Smooth muscle cell (in vitro differentiated cells): ENCODE measurements at regions not wholly inside any gene's neighbourhood (a gene's known extent, or its start where the extent isn't known, plus 50 kb on each side); places are given as distances from the start of the nearest gene placed in this dataset.

ENCODE experiments used
- DNase-seq: peaks from one replicate; lab custom pipeline; 2025; ENCODE audit not compliant: unreplicated experiment; lab: John Stamatoyannopoulos, UW
- H2AFZ ChIP-seq: fragments of 200-600 bp; sonication (generic); 2 replicates; pipeline ENCODE4 v1.6.0; 2016; ENCODE audit warnings: antibody characterized with exemption, low read depth, mild to moderate bottlenecking
- H3F3A ChIP-seq: fragments of 200-600 bp; sonication (generic); 2 replicates; pipeline ENCODE4 v1.6.0; 2017; ENCODE audit warnings: antibody characterized with exemption, low read depth
- H3K27ac ChIP-seq: fragments of 200-600 bp; sonication (generic); 2 replicates; pipeline ENCODE4 v1.5.1; 2016; ENCODE audit warnings: low read depth, mild to moderate bottlenecking
- H3K27me3 ChIP-seq: fragments of 200-600 bp; sonication (generic); 2 replicates; pipeline ENCODE4 v1.6.1; 2016; ENCODE audit warnings: low read depth, mild to moderate bottlenecking
- H3K36me3 ChIP-seq: fragments of 200-600 bp; sonication (generic); 2 replicates; pipeline ENCODE4 v1.5.1; 2016; ENCODE audit warnings: low read depth
- H3K4me1 ChIP-seq: fragments of 200-600 bp; sonication (generic); 2 replicates; pipeline ENCODE4 v1.5.1; 2016; ENCODE audit warnings: low read depth
- H3K4me2 ChIP-seq: fragments of 200-600 bp; sonication (generic); 2 replicates; pipeline ENCODE4 v1.6.0; 2016; ENCODE audit warnings: mild to moderate bottlenecking
- H3K4me3 ChIP-seq: fragments of 200-600 bp; sonication (generic); 2 replicates; pipeline ENCODE4 v1.5.1; 2016; ENCODE audit warnings: mild to moderate bottlenecking
- H3K79me2 ChIP-seq: fragments of 200-600 bp; sonication (generic); 2 replicates; pipeline ENCODE4 v1.6.0; 2016; ENCODE audit warnings: low read depth, mild to moderate bottlenecking
- H3K9ac ChIP-seq: fragments of 200-600 bp; sonication (generic); 2 replicates; pipeline ENCODE4 v1.6.0; 2016; ENCODE audit warnings: low read depth
- H3K9me3 ChIP-seq: fragments of 200-600 bp; sonication (generic); replicated peaks from 2 replicates; pipeline ENCODE4 v1.5.1; 2016; ENCODE audit warnings: low read depth
- H4K20me1 ChIP-seq: fragments of 200-600 bp; sonication (generic); 2 replicates; pipeline ENCODE4 v1.6.0; 2016; ENCODE audit warnings: low read depth
- WGBS: methylation state at CpG from one replicate; pipeline ENCODE4 v1.1.7; 2016; ENCODE audit warnings: low lambda C conversion rate; 5-methylcytosine and 5-hydroxymethylcytosine counted together
- TF ChIP-seq, protein P1 (sequence below): fragments of 200-600 bp; sonication (generic); IDR thresholded peaks from 2 replicates; pipeline ENCODE4 v1.5.1; 2017; ENCODE audit warnings: borderline replicate concordance, mild to moderate bottlenecking, antibody characterized with exemption; ENCODE audit not compliant: insufficient read depth, poor library complexity, severe bottlenecking

DNA sequence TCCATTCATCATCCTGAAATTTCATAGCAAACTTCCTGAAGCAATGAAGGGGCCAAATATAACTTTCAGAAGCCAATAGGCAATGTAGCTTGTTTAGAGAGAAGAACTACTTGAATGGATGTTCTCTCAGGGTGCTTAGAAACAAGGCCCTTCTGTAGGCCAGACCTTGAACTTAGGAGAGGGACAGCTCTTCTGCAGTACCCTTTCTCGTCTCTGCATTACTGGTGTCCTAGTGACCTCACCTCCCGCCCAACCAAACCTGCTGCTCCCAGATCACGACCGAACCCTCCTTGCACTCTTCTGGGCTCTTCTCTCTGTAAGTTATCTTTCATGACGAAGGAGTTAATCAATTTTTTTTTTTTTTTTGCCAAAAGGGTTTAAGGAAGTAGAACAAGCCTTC lies 543.9 kb downstream of the TDRD15 start:
- Histone ChIP-seq H3K79me2 (no peaks in the 10 kb centered on the region), H4K20me1 (no peaks in the 10 kb centered on the region), H3F3A (no peaks in the 10 kb centered on the region), H3K9me3 (no peaks in the 10 kb centered on the region), H3K4me3 (no peak overlapping the region), H3K4me2 (no peak overlapping the region), H2AFZ (no peak overlapping the region), H3K27me3 (no peaks in the 10 kb centered on the region), H3K27ac (no peak overlapping the region), H3K9ac (no peak overlapping the region), H3K4me1 (no peaks in the 10 kb centered on the region), H3K36me3 (no peaks in the 10 kb centered on the region)
- WGBS, result 91% methylated on average over 5 of the region's 5 CpGs
- TF ChIP-seq, protein P1, sequence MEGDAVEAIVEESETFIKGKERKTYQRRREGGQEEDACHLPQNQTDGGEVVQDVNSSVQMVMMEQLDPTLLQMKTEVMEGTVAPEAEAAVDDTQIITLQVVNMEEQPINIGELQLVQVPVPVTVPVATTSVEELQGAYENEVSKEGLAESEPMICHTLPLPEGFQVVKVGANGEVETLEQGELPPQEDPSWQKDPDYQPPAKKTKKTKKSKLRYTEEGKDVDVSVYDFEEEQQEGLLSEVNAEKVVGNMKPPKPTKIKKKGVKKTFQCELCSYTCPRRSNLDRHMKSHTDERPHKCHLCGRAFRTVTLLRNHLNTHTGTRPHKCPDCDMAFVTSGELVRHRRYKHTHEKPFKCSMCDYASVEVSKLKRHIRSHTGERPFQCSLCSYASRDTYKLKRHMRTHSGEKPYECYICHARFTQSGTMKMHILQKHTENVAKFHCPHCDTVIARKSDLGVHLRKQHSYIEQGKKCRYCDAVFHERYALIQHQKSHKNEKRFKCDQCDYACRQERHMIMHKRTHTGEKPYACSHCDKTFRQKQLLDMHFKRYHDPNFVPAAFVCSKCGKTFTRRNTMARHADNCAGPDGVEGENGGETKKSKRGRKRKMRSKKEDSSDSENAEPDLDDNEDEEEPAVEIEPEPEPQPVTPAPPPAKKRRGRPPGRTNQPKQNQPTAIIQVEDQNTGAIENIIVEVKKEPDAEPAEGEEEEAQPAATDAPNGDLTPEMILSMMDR, result no peak
- no peak for DNase-seq

DNA sequence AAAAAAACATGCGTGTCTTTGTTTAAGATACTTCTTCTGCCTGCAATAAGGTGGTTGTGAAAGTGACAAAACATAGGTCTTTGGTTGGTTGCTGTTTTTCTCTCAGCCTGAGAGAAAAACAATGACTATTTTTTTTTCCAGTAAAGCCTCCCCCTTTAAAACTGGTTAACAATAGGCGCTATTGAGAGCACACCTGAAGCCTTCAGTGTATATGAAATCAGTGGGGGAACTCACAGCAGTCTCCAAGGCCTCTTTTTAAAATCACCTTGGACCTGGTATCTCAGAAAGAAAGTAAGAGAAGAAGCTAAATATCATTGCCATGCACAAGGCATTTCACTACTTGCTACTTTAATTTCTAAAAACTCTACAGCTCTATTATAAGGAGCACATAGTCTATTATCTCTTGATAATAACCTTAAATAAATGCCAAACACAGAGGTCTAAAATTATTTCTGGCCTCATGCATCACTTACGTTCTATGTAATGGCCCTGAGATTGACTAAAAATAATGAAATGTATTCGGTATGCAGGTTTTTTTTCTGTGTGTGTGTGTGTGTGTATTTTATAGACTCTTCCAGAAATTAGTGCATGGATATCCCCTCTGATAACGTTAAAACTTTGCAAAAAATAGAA lies 544.4 kb downstream of the TDRD15 start:
- WGBS, result 93% methylated on average over 5 of the region's 5 CpGs
- Histone ChIP-seq H3F3A (no peaks in the 10 kb centered on the region), H3K9ac (no peak overlapping the region), H4K20me1 (no peaks in the 10 kb centered on the region), H2AFZ (no peak overlapping the region), H3K36me3 (no peaks in the 10 kb centered on the region), H3K4me3 (no peak overlapping the region), H3K27ac (no peak overlapping the region), H3K79me2 (no peaks in the 10 kb centered on the region), H3K4me2 (no peak overlapping the region), H3K27me3 (no peaks in the 10 kb centered on the region), H3K4me1 (no peaks in the 10 kb centered on the region), H3K9me3 (no peaks in the 10 kb centered on the region)
- TF ChIP-seq, protein P1, result no peak
- DNase-seq, result no peak

DNA sequence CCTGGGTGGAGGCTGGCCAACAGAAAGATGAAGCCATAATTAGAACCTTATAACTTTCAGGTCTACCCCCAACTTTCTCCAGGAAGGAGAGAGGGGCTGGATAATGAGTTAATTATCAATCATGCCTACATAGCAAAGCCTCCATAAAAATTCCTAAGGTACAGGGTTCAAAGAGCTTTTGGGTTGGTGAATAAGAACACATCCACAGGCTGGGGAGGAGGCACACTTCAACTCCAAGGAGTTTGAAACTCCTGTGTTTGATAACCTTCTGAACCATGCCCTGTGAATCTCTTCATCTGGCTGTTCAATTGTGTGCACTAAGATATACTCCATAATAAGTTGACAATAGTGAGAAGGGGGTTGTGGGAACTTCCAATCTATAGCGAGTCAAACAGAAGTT lies 552.3 kb downstream of the TDRD15 start:
- Histone ChIP-seq H3K36me3 (no peaks in the 10 kb centered on the region), H4K20me1 (no peaks in the 10 kb centered on the region), H3K4me2 (no peak overlapping the region), H3K79me2 (no peaks in the 10 kb centered on the region), H3K27me3 (no peaks in the 10 kb centered on the region), H3F3A (no peaks in the 10 kb centered on the region), H3K27ac (no peak overlapping the region), H3K9me3 (peaks cover 3% of the 10 kb centered on the region), H2AFZ (no peak overlapping the region), H3K9ac (no peak overlapping the region), H3K4me3 (no peak overlapping the region), H3K4me1 (no peaks in the 10 kb centered on the region)
- DNase-seq, result no peak
- TF ChIP-seq, protein P1, result no peak
- 93% methylated on average over 1 of the region's 1 CpG for WGBS

DNA sequence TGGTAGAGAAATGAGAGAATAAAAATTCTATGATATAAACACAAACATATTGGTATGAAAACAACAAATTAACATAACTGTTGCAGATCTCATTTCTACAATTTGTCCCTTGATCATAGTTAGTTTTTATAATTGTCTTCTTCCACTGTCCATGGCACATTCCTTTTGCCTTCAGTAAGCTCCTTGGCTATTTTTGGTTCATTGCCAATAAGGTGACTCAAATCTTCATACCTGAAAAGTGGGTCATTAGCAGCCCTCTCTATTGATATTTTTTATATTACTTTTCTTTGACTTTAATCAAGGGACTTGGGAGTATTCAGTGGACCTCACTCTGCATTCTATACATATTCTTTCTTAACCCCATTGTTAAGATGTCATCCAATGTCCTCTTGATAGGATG lies 552.9 kb downstream of the TDRD15 start:
- Histone ChIP-seq H3F3A (no peaks in the 10 kb centered on the region), H2AFZ (no peak overlapping the region), H3K4me1 (no peaks in the 10 kb centered on the region), H4K20me1 (no peaks in the 10 kb centered on the region), H3K27me3 (no peaks in the 10 kb centered on the region), H3K4me3 (no peak overlapping the region), H3K4me2 (no peak overlapping the region), H3K27ac (no peak overlapping the region), H3K79me2 (no peaks in the 10 kb centered on the region), H3K9me3 (peaks cover 9% of the 10 kb centered on the region), H3K9ac (no peak overlapping the region), H3K36me3 (no peaks in the 10 kb centered on the region)
- DNase-seq, result no peak
- TF ChIP-seq, protein P1, result no peak
